Body of pancreas (tissue), 4 donors: ENCODE measurements at regions not wholly inside any gene's neighbourhood (a gene's known extent, or its start where the extent isn't known, plus 50 kb on each side); places are given as distances from the start of the nearest gene placed in this dataset.

Source experiments
- CTCF ChIP-seq, 7 experiments: fragments of 450-650 bp in 4 of 7; fragments of 200-600 bp in 3 of 7; sonication (generic) in 3 of 7; IDR thresholded peaks; one replicate each; pipeline ENCODE4 v1.5.1; 2016 to 2019; ENCODE audit warnings: antibody characterized with exemption in 7 of 7
- POLR2A ChIP-seq, 3 donors: fragments of 450-650 bp; IDR thresholded peaks; one replicate each; pipeline ENCODE4 v1.6.1; 2016; ENCODE audit warnings: antibody characterized with exemption in 3 of 3, mild to moderate bottlenecking in 2 of 3

GRCh38 chr21:14755086-14755485, 209.0 kb upstream of the SAMSN1 start:
- TF ChIP-seq CTCF (IDR thresholded peaks at IDR 0.05) = no peak
- TF ChIP-seq POLR2A (IDR thresholded peaks at IDR 0.05) = no peak
